Inflammatory macrophage treated with lipopolysaccharide for 1 hour (primary cell): ENCODE measurements at regions not wholly inside any gene's neighbourhood (a gene's known extent, or its start where the extent isn't known, plus 50 kb on each side); places are given as distances from the start of the nearest gene placed in this dataset.
"Not testable (repeated sequence)": the region's sequence is repeated elsewhere in the genome, so short reads cannot be mapped to it uniquely, and the experiment has no call there.

Source experiments
- DNase-seq, 2 donors: peaks; one replicate each; pipeline ENCODE4 v3.0.0-alpha.2; 2020 to 2022

DNA sequence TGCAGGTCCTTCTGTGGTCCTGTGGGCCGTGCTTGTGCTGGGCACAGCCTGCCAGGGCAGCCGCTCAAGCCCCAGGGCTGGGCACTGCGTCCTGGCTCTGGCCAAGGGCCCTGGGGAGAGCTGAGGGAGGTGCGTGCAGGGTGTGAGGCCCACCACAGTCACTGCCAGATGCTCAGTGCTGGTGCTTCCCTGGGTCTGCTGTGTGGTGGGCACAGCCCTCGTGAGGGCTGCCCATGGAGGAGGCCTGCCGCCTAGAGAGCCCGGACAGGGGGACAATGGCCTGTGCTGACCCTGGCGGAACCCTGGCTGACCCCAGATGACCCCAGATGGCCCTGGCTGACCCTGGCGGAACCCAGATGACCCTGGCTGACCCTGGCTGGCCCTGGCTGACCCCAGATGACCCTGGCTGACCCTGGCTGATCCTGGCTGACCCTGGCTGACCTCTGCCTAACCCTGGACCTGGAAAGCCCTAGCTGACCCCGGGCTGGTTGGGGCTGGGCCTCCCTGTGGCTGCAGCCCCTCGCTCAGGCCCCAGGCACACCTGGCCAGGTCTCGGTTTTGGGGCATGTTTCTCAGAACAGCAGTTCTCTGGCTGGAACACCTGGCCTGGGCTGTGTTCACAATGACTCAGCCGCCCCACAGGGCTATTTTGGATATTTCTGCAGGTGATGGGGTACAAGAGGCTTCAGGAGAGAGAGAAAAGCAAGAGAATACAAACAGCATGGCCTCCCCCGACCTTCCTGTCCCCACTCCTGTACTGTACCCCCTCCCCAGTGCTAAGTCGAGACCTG, 55.4 kb downstream of the TMEM121 start:
- DNase-seq = no peak

GRCh38 chr14:105582639-105583038, 56.3 kb downstream of the TMEM121 start:
- no peak for DNase-seq

GRCh38 chr14:105583914-105584313, 57.5 kb downstream of the TMEM121 start:
- not testable (repeated sequence) for DNase-seq

- DNase-seq = not testable (repeated sequence)
Measured at GRCh38 chr14:105585290-105585689, 58.9 kb downstream of the TMEM121 start.

GRCh38 chr14:105585722-105586121, 59.3 kb downstream of the TMEM121 start:
- DNase-seq = not testable (repeated sequence)

- not testable (repeated sequence) for DNase-seq
Measured at GRCh38 chr14:105586144-105586872, 59.9 kb downstream of the TMEM121 start.

DNA sequence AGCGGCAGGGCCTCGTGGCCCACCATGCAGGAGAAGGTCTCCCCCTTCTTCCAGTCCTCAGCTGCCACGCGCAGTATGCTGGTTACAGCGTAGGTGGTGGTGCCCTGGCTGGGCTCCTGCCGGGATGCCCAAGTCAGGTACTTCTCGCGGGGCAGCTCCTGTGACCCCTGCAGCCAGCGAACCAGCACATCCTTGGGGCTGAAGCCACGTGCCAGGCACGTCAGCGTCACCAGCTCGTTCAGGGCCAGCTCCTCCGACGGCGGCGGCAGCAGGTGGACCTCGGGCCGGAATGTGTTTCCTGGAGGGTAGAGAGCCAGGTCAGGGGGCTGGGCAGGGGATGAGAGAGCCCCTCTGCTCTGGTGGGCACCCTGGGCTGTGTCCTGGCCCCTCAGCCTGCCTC, 60.7 kb downstream of the TMEM121 start:
- not testable (repeated sequence) for DNase-seq

DNA sequence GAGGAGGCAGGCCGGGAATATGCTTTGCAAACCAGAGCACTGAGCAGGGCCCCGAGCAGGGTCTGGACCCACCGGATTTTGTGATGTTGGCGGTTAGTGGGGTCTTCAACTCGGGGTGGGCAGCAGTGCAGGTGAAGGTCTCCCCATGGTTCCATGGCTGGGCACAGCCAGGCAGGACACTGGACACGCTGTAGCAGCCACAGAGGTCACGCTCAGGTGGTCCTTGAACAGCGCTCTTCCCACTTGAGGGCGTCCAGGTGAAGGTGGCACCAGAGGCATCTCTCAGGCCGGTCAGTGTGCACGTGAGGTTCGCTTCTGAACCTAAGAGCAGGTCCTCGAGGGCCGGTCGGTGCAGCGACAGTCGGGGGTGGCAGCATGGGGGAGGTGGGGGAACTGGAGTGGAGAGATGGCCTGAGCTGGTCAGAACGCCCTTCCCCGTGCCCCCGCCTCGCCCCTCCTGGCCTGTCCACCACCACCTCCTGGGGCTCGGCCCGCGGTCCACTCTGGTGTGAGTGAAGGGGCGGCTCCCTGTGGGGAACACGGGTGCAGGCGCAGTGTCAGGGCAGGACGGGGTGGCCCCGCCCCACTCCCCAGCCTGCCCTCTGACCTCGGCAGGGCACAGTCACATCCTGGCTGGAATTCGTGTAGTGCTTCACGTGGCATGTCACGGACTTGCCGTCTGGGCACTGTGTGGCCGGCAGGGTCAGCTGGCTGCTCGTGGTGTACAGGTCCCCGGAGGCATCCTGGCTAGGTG, 61.3 kb downstream of the TMEM121 start:
- not testable (repeated sequence) for DNase-seq

GRCh38 chr14:105588236-105588860, 62.0 kb downstream of the TMEM121 start:
- DNase-seq = no peak

DNA sequence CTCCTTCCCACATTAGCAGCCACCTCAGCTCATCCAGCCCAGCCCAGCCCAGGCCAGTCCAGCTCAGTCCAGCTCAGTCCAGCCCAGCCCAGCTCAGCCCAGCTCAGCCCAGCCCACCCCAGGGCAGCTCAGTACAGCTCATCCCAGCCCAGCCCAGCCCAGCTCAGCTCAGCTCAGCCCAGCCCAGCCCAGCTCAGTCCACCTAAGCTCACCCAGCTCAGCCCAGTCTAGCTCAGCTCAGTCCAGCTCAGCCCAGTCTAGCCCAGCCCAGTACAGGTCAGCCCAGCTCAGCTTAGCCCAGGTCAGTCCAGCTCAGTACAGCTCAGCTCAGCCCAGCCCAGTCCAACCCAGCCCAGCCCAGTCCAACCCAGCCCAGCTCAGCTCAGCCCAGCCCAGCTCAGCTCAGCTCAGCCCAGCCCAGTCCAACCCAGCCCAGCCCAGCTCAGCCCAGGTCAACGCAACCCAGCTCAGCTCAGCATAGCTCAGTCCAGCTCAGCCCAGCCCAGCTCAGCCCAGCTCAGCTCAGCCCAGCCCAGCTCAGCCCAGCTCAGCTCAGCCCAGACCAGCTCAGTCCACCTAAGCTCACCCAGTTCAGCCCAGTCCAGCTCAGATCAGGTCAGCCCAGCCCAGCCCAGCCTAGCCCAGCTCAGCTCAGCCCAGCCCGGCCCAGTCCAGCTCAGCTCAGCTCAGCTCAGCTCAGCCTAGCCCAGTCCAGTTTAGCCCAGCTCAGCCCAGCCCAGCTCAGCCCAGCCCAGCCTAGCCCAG, 63.0 kb downstream of the TMEM121 start:
- no peak for DNase-seq

- not testable (repeated sequence) for DNase-seq
Measured at GRCh38 chr14:105589926-105590185, 63.5 kb downstream of the TMEM121 start.

DNA sequence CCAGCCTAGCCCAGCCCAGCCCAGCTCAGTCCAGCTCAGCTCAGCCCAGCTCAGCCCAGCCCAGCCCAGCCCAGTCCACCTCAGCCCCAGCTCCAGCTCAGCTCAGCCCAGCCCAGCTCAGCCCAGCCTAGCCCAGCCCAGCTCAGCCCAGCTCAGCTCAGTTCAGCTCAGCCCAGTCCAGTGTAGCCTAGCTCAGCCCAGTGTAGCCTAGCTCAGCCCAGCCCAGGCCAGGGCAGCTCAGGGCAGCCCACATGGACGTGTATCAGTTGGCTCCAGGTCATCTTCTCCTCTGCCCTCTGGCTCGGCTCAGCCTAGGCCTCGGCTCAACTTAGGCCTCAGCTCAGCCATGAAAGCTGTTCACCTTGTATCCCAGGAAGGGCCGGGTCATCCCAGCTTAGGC, 64.7 kb downstream of the TMEM121 start:
- no peak for DNase-seq

- not testable (repeated sequence) for DNase-seq
Measured at GRCh38 chr14:105591792-105592341, 65.5 kb downstream of the TMEM121 start.

DNA sequence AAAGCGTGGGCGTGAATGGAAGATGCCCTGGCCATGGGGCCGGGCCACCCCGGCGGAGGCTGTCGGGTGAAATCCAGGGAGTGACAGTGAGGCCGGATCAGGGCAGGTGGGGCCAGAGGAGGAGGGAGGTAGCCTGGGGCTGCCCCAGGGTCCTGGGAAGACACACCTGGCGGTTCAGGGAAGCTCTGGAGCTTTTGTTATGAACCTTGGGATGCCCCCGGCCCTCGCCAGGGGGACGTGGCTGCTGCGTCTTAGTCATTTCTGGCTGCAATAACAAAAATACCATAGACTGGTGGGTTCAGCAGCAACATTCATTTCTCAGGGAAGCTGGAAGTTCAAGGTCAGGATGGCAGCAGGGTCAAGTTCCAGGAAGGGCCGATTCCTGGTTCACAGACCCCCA, 66.3 kb downstream of the TMEM121 start:
- not testable (repeated sequence) for DNase-seq

- DNase-seq = not testable (repeated sequence)
Measured at GRCh38 chr14:105595346-105595745, 69.0 kb downstream of the TMEM121 start.

GRCh38 chr14:105596374-105596773, 70.0 kb downstream of the TMEM121 start:
- not testable (repeated sequence) for DNase-seq

DNA sequence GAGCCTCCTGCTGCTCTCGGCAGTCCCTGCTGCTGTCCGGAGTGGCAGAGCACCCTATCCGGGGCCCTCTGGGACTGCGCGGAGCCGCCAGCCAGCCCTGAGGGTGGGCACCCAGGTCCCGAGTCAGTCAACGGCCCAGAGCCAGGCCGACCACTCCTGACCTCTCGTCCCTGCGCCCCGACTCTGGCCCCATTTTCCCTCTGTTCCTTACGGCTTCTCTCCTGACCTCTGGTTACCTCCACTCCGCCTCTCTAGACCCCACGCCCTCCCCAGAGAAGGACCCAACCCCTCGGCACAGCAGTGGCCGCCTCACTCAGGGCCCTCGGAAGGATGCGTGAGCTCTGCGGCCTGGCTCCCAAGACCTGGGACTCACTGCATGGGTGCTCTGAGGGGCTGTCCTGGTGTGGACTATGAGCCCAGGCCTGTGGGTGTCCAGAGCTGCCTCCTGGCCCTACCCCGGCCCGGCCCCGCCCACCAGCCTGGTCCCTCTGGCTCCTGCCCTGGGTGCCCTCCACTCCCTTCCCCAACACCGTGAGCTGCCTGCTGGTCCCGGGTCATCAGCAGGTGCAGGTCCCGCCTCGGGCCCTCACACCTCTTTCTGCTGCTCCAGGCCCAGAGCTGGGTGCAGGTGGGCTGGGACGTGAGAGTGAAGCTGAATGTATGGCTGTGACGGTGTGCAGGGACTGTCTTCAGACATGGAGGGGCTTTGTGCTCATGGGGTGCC, 71.8 kb downstream of the TMEM121 start:
- DNase-seq = not testable (repeated sequence)

- DNase-seq = not testable (repeated sequence)
Measured at GRCh38 chr14:105598925-105599586, 72.7 kb downstream of the TMEM121 start.

- not testable (repeated sequence) for DNase-seq
Measured at GRCh38 chr14:105600195-105600938, 74.0 kb downstream of the TMEM121 start.

GRCh38 chr14:105600939-105601359, 74.6 kb downstream of the TMEM121 start:
- DNase-seq = no peak
